Stimulated activated CD8-positive, alpha-beta memory T cell treated with anti-CD3 and anti-CD28 coated beads, Interleukin-15, amount 100 ng/mL, for 1 hour (primary cell): ENCODE measurements at regions not wholly inside any gene's neighbourhood (a gene's known extent, or its start where the extent isn't known, plus 50 kb on each side); places are given as distances from the start of the nearest gene placed in this dataset.
"Not testable (repeated sequence)": the region's sequence is repeated elsewhere in the genome, so short reads cannot be mapped to it uniquely, and the experiment has no call there.

Source experiments
- DNase-seq: peaks from one replicate; pipeline ENCODE4 v3.0.0-alpha.2; 2020; ENCODE audit warnings: low read depth

DNA sequence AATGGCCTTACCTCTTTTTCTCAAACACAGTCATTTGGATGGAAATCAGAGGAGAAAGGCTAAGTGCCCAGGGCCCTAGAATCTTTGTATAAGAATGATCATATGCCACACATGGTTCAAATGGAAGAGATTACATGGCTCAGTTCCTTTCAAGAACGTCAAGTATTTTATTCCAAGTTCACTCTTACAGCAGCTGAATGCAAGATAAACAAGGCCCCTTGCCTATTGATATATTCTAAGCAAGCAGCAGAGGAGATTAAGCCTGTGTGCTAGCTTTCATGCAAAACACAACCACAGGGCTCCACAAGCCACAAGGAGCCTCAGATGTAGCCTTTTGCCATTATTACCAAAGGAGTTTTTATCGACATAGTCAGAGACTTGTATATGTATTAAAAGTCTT, 55.3 kb upstream of the SLCO6A1 start:
- DNase-seq, result no peak

- no peak for DNase-seq
Measured at GRCh38 chr5:102554728-102555127, 55.9 kb upstream of the SLCO6A1 start.

DNA sequence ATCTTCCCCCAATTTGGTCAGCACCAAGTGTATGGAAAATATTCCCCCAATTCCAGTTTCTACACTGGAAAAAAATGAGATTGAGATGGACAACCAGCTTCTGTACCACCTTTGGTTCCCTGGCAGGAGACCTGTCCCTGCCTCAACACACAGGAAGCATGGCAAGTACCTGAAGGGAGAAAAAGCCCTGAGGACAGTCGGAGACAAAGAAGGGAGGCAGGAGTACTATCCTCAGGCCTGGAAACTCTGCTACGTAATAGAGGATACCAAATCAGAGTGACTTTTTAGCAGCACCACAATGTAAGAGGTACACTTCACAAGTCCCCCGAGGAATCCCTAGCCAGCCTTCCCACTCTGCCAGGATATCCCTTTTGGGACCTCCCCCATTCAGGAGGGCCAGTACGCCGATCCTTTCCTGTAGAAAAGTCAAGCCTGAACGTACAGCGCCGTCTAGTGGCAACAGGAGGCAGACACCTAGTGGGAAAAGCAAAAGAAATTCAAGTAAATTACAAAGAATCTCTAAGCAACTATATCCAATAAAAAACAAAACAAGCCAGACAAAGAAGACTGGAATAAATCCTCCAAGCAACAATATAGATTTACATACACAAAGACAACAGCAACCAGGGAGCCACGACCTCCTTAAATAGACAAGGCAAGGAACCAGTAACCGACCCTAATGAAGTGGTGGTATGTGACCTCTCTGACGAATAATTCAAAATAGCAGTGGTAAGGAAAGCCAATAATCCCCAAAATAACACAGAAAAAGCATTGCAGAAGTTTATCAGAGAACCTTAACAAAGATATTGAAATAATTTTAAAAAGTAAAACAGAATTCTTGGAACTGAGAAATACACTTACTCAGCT, 63.3 kb upstream of the SLCO6A1 start:
- no peak for DNase-seq

- no peak for DNase-seq
Measured at GRCh38 chr5:102570747-102571146, 71.9 kb upstream of the SLCO6A1 start.

DNA sequence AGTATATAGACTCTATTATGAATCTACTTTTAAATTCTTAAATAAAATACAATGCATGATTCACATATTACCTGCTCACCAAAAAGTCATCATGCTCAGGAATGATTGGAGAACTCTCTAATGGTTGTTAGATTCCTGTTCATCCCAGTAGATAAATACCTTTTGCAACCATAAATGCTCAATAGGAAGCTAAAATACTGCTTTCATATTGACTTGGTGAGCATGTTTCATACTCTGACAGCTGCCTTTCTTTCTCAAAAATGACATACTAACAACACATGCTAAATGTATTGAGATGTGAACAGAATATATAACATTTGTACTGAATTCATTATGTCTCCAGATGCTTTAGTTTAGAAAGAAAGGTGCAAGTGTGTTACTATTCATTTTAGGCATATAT, 79.6 kb upstream of the SLCO6A1 start:
- no peak for DNase-seq

DNA sequence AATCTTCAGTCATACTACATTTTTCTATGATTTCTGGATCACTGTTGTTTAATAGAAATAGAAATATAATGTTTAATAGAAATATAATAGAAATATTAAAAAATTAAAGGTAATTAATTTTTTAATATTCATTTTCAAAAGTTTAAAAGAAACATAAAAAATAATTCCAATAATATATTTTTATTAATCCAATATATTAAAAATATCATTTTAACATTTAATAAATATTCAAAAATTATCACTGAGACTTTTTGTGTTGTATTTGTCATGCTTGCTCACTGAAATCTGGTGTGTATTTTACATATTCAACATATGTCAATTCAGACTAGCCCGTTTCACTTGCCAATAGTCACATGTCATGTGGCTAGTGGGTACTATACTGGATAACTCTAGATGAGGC, 80.6 kb upstream of the SLCO6A1 start:
- DNase-seq, result no peak

GRCh38 chr5:102581011-102581410, 82.2 kb upstream of the SLCO6A1 start:
- no peak for DNase-seq

DNA sequence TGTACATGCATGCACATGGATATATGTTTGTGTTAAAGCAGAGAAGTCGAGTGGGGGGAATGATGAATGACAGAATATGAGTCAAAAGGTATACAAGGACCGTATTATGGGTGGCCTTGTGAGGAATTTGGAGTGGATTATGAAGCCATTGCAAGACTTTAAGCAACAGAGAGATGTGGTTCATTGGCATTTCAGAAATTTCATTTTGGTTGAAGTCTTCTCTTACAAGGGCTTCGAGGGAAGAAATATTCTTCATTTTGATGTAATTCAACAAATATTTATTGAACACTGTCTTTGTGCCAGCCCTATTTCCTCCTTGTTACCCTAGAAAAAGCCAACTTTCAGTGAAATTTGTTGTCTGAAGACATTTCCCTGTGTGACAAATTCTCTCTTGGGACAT, 83.9 kb upstream of the SLCO6A1 start:
- no peak for DNase-seq

- no peak for DNase-seq
Measured at GRCh38 chr5:102583276-102584124, 84.7 kb upstream of the SLCO6A1 start.

DNA sequence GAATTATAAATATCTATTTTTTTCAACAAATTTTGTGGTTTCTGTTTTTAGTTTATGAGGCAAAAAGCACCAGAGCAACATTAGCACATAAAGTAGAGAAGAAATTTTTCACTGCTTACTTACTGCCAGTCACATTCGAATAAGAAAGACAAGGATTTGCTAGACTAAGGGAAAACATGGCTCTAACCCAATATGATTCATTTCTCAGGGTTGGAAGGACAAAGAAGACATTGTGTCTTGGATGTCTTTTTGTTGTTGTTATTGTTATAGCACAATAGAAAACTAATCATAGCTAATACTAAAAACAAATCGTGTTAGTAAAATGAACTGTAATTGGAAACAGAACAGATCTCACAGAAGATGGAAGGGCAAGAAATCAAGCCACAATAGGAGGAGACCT, 90.9 kb upstream of the SLCO6A1 start:
- no peak for DNase-seq

DNA sequence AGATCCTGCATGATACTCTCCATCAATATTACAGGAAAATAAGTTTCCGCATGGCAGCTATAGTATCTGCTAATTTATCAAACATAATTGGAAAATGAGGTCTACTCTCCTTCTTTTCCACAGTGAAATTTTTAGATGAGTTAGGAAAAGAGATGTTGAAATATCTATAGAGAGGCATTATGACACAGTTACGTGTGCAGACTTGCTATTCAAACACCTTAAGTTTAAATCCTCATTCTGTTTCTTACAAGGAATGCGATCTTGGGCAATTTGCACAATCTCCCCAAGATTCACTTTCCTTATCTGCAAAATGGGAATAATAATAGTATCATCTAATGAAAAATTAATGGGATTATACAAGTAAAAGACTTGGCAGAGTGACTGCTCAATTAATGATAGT, 91.7 kb upstream of the SLCO6A1 start:
- DNase-seq, result no peak

DNA sequence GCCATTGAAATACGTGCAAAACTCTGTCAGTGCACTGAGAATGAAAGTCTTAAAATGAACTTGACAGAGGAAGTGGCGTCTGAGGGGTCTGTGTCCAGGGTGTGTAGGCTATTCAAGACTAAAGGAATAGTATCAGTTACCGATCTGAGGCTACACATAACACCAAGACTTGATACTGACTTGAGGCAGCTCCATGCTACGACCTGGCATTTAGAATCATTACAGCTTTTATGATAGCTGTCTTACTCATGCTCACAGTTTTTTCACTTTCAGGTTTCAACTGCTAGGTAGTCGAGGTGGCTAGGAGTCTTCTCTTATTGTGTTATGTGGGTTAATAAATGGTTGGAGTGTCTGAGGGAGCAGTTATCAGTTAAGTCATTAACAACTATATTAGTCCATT, 92.8 kb upstream of the SLCO6A1 start:
- no peak for DNase-seq

- DNase-seq, result not testable (repeated sequence)
Measured at GRCh38 chr5:102592586-102592985, 93.8 kb upstream of the SLCO6A1 start.

- no peak for DNase-seq
Measured at GRCh38 chr5:102594192-102594591, 95.4 kb upstream of the SLCO6A1 start.

DNA sequence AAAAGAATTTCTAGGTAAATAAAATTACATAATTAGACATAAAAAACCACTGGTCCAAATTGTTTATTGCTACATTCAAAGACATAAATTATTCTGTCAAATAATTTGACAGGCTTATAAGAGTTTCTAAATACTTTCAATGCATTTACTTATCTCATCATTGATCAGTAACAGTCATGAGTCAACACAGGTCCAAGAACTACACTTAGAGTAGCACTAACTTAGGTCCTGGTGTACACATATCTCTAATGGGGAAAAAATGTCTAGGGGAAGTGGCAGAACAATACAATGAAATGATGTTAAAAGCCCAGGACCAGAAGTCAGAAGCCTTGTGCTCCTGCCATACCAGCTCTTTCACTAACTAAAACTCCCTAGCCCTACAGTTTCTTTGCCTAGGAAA, 96.5 kb upstream of the SLCO6A1 start:
- no peak for DNase-seq

GRCh38 chr5:102596113-102596512, 97.3 kb upstream of the SLCO6A1 start:
- DNase-seq, result no peak

GRCh38 chr5:102596951-102597350, 98.2 kb upstream of the SLCO6A1 start:
- DNase-seq, result no peak

DNA sequence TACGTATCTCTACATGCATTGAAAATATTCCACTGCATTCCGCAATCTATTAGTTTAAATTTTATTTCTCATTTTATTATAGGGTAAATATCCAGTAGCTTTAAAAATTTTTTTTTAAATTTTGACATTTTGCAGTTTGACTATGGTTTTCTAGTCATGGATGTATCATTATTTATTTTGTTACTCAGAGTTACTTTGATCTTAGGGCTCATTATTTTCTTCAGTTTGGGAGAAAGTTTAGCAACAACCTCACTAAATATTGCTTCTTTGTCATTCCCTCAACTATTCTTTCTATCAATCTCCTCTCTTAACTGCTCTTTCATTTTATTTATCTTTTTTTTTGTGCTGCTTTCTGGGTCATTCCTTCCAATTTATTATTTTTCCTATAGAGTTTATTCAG, 100.5 kb upstream of the SLCO6A1 start:
- no peak for DNase-seq

- DNase-seq, result no peak
Measured at GRCh38 chr5:102600964-102601363, 102.2 kb upstream of the SLCO6A1 start.

DNA sequence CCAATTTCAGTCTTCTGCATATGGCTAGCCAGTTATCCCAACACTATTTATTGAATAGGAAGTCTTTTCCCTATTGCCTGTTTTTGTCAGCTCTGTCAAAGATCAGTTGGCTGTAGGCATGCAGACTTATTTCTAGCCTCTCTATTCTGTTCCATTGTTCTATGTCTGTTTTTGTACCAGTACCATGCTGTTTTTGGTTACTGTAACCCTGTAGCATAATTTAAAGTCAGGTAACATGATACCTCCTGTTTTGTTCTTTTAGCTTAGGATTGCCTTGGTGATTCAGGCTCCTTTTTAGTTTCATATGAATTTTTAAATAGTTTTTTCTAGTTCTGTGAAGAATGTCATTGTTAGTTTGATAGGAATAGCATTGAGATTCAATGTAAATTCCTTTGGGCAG, 104.9 kb upstream of the SLCO6A1 start:
- DNase-seq, result no peak

DNA sequence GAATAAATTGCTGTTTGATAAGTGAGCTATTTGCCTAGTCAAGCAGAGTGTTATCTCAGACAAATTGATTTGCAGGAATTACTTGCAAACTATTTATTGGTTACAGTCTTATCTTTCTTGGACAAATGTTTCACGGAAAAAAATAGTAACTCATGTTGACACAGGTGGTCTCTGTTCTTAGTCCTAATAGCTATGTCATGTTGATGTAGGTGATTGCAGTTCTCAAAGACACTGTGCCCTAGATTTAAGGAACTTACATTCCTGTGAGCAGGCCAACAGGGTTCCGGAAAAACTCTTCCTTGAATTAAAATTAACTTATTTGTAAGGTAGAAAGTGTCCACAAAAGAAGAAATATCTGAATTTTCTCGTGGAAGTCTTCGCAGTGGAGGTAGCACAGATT, 109.6 kb upstream of the SLCO6A1 start:
- DNase-seq, result no peak

DNA sequence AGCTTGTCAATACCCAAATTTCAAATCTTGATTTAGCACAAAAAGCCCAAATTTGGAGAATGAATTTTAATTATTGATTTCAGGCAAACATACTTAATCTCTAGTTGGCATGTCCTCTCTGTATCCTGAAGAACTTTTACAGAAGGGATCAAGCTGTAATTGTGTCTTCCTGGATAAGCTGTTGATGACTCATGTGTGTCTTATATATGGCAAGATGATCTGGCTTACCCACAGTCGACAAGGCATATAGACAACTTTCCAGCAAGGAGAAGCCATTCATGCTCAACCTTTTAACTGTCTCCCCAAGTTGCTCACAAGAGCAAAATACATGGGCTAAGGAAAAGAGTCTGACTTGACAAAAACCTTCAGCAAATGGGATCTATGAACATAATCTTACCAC, 112.5 kb upstream of the SLCO6A1 start:
- no peak for DNase-seq

- DNase-seq, result no peak
Measured at GRCh38 chr5:102613661-102614060, 114.9 kb upstream of the SLCO6A1 start.
